Skeletal muscle tissue (tissue), 3 donors: ENCODE measurements at regions not wholly inside any gene's neighbourhood (a gene's known extent, or its start where the extent isn't known, plus 50 kb on each side); places are given as distances from the start of the nearest gene placed in this dataset.
"Not testable (repeated sequence)": the region's sequence is repeated elsewhere in the genome, so short reads cannot be mapped to it uniquely, and the experiment has no call there.

Source experiments
- H3K27ac ChIP-seq: one replicate; pipeline ENCODE4 v1.7.0; 2013; ENCODE audit warnings: mild to moderate bottlenecking, low read depth, low read length, inconsistent platforms
- H3K27me3 ChIP-seq, 3 donors: one replicate each; pipeline ENCODE4 v1.7.0; 2013; ENCODE audit warnings: low read length in 3 of 3; ENCODE audit not compliant: control insufficient read depth in 3 of 3, insufficient read depth in 3 of 3
- H3K36me3 ChIP-seq, 3 donors: one replicate each; pipeline ENCODE4 v1.7.0; 2013; ENCODE audit warnings: low read length in 3 of 3; ENCODE audit not compliant: control insufficient read depth in 3 of 3, insufficient read depth in 3 of 3
- H3K4me1 ChIP-seq, 3 donors: one replicate each; pipeline ENCODE4 v1.7.0; 2013; ENCODE audit warnings: low read length in 3 of 3, mild to moderate bottlenecking in 3 of 3; ENCODE audit not compliant: control insufficient read depth in 3 of 3, insufficient read depth in 3 of 3
- H3K4me3 ChIP-seq, 3 donors: one replicate each; pipeline ENCODE4 v1.7.0; 2013; ENCODE audit warnings: low read length in 3 of 3
- H3K9ac ChIP-seq, 3 donors: one replicate each; pipeline ENCODE4 v1.7.0; 2013; ENCODE audit warnings: low read length in 3 of 3, mild to moderate bottlenecking in 3 of 3, moderate library complexity in 2 of 3, low read depth in 1 of 3
- H3K9me3 ChIP-seq, 3 donors: one replicate each; pipeline ENCODE4 v1.7.0; 2013; ENCODE audit warnings: low read length in 3 of 3; ENCODE audit not compliant: control insufficient read depth in 3 of 3
- donor health status: Osteomylitis.

GRCh38 chr17:52451294-52451861 is 292.9 kb upstream of the CA10 start:
- Histone ChIP-seq H3K9ac (no peak overlapping the region), H3K4me1 (no peaks in the 10 kb centered on the region), H3K27me3 (no peaks in the 10 kb centered on the region), H3K4me3 (no peak overlapping the region), H3K27ac (no peak overlapping the region), H3K9me3 (no peaks in the 10 kb centered on the region), H3K36me3 (no peaks in the 10 kb centered on the region)

- Histone ChIP-seq H3K4me3 (no peak overlapping the region), H3K36me3 (no peaks in the 10 kb centered on the region), H3K27me3 (no peaks in the 10 kb centered on the region), H3K4me1 (no peaks in the 10 kb centered on the region), H3K27ac (no peak overlapping the region), H3K9ac (no peak overlapping the region), H3K9me3 (no peaks in the 10 kb centered on the region)
Observed at GRCh38 chr17:52442350-52442749, 283.8 kb upstream of the CA10 start.

GRCh38 chr17:52420555-52421078 is 262.1 kb upstream of the CA10 start:
- no peak overlapping the region for H3K27ac ChIP-seq
- H3K36me3 ChIP-seq = no peaks in the 10 kb centered on the region
- H3K4me1 ChIP-seq = no peaks in the 10 kb centered on the region
- no peaks in the 10 kb centered on the region for H3K9me3 ChIP-seq
- H3K27me3 ChIP-seq = no peaks in the 10 kb centered on the region
- H3K4me3 ChIP-seq = no peak overlapping the region
- no peak overlapping the region for H3K9ac ChIP-seq

GRCh38 chr17:52419229-52419641 is 260.7 kb upstream of the CA10 start:
- no peaks in the 10 kb centered on the region for H3K27me3 ChIP-seq
- no peaks in the 10 kb centered on the region for H3K36me3 ChIP-seq
- no peak overlapping the region for H3K27ac ChIP-seq
- no peaks in the 10 kb centered on the region for H3K4me1 ChIP-seq
- no peak overlapping the region for H3K9ac ChIP-seq
- no peak overlapping the region for H3K4me3 ChIP-seq
- no peaks in the 10 kb centered on the region for H3K9me3 ChIP-seq

- H3K4me3 ChIP-seq = no peak overlapping the region
- H3K36me3 ChIP-seq = no peaks in the 10 kb centered on the region
- no peak overlapping the region for H3K27ac ChIP-seq
- no peak overlapping the region for H3K9ac ChIP-seq
- no peaks in the 10 kb centered on the region for H3K9me3 ChIP-seq
- no peaks in the 10 kb centered on the region for H3K4me1 ChIP-seq
- no peaks in the 10 kb centered on the region for H3K27me3 ChIP-seq
Observed at GRCh38 chr17:52410781-52411180, 252.3 kb upstream of the CA10 start.

GRCh38 chr17:52409222-52409621 is 250.7 kb upstream of the CA10 start:
- not testable (repeated sequence) for H3K27me3 ChIP-seq, H3K9me3 ChIP-seq, H3K36me3 ChIP-seq, H3K9ac ChIP-seq, H3K4me1 ChIP-seq, H3K4me3 ChIP-seq, H3K27ac ChIP-seq

- H3K9ac ChIP-seq = no peak overlapping the region
Observed at GRCh38 chr17:52395308-52395707, 236.8 kb upstream of the CA10 start.

GRCh38 chr17:52390422-52390821 is 231.9 kb upstream of the CA10 start:
- H3K4me1 ChIP-seq = no peaks in the 10 kb centered on the region
- H3K9me3 ChIP-seq = no peaks in the 10 kb centered on the region
- no peak overlapping the region for H3K9ac ChIP-seq
- no peak overlapping the region for H3K27ac ChIP-seq
- H3K4me3 ChIP-seq = no peak overlapping the region
- no peaks in the 10 kb centered on the region for H3K36me3 ChIP-seq
- no peaks in the 10 kb centered on the region for H3K27me3 ChIP-seq

More at GRCh38 chr17:52395308-52395707, 236.8 kb upstream of the CA10 start:
- H3K36me3 ChIP-seq = no peaks in the 10 kb centered on the region
- H3K27me3 ChIP-seq = no peaks in the 10 kb centered on the region
- H3K9me3 ChIP-seq = peaks cover 0 to 2% (median 0%) of the 10 kb centered on the region in 3 donors
- no peak overlapping the region for H3K27ac ChIP-seq
- no peaks in the 10 kb centered on the region for H3K4me1 ChIP-seq
- no peak overlapping the region for H3K4me3 ChIP-seq

GRCh38 chr17:52389632-52390031 is 231.1 kb upstream of the CA10 start:
- H3K36me3 ChIP-seq = no peaks in the 10 kb centered on the region
- no peaks in the 10 kb centered on the region for H3K4me1 ChIP-seq
- H3K27ac ChIP-seq = no peak overlapping the region
- H3K9ac ChIP-seq = no peak overlapping the region
- H3K4me3 ChIP-seq = no peak overlapping the region
- H3K27me3 ChIP-seq = no peaks in the 10 kb centered on the region
- H3K9me3 ChIP-seq = no peaks in the 10 kb centered on the region

- Histone ChIP-seq H3K27ac (no peak overlapping the region), H3K4me1 (no peaks in the 10 kb centered on the region), H3K36me3 (no peaks in the 10 kb centered on the region), H3K9me3 (no peaks in the 10 kb centered on the region), H3K4me3 (no peak overlapping the region), H3K9ac (no peak overlapping the region), H3K27me3 (no peaks in the 10 kb centered on the region)
Observed at GRCh38 chr17:52388941-52389340, 230.4 kb upstream of the CA10 start.
